ENCODE measurements at regions not wholly inside any gene's neighbourhood (a gene's known extent, or its start where the extent isn't known, plus 50 kb on each side); places are given as distances from the start of the nearest gene placed in this dataset.

DNA sequence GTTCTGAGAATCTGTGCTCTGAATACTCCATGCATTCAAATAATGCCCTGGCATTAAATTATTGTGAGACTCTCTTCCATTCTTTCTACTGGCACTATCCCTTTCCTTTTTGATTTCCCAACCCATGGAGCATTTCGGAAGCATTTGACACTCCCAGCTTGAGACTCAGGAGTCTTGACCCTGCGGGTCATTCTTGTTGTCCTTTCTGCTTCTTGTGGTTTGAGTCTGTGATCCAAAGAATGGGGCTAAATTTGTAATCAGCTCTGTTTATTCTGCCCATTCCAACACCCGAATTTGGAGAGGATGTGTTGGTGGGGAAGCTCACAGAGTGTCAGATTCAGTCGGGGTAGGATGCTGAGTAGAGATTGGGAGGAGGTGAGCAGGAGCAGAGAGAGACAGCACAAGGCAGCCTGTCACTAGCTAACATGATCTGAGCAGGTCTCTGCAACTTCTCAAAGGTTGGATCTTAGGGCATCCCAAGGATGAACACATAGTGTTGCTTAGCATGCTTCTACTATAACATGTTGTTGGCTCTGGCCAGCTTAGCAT, 80.4 kb upstream of the BMPER start:
- Histone ChIP-seq H3K4me1 (ENCODE audit: control insufficient read depth, insufficient read depth, low read length) (no peaks in the 10 kb centered on the region), H3K36me3 (ENCODE audit: control insufficient read depth, insufficient read depth, low read length) (no peaks in the 10 kb centered on the region), H3K27ac (ENCODE audit: low read length) (no peak overlapping the region), H3K9me3 (ENCODE audit: control insufficient read depth, insufficient read depth, low read depth, low read length) (no peaks in the 10 kb centered on the region), H3K4me3 (ENCODE audit: low read depth in 2 of 2, low read length in 2 of 2) (no peak overlapping the region), H3K27me3 (ENCODE audit: control insufficient read depth, insufficient read depth, low read length) (no peaks in the 10 kb centered on the region)
- intact Hi-C loops (cut with micrococcal nuclease; ENCODE audit: unreplicated experiment) (no loop called here), in situ Hi-C loops (cut with HindIII; ENCODE audit: low pct_unique_long_range_greater_than_20kb, low sequenced_read_pairs) (no loop called here)
- TF ChIP-seq TCF7L2 (IDR thresholded peaks at IDR 0.05; ENCODE audit: low read depth, low read length) (no peak), REST (IDR thresholded peaks at IDR 0.05; ENCODE audit: insufficient read depth in 1 of 2, low read depth in 2 of 2, low read length in 1 of 2) (no peak), POLR2AphosphoS5 (IDR thresholded peaks at IDR 0.05; ENCODE audit: low read depth, low read length) (no peak), SIN3A (IDR thresholded peaks at IDR 0.05; ENCODE audit: borderline replicate concordance, insufficient read depth, low read depth, low read length) (no peak)
- TF ChIP-seq, protein P1, sequence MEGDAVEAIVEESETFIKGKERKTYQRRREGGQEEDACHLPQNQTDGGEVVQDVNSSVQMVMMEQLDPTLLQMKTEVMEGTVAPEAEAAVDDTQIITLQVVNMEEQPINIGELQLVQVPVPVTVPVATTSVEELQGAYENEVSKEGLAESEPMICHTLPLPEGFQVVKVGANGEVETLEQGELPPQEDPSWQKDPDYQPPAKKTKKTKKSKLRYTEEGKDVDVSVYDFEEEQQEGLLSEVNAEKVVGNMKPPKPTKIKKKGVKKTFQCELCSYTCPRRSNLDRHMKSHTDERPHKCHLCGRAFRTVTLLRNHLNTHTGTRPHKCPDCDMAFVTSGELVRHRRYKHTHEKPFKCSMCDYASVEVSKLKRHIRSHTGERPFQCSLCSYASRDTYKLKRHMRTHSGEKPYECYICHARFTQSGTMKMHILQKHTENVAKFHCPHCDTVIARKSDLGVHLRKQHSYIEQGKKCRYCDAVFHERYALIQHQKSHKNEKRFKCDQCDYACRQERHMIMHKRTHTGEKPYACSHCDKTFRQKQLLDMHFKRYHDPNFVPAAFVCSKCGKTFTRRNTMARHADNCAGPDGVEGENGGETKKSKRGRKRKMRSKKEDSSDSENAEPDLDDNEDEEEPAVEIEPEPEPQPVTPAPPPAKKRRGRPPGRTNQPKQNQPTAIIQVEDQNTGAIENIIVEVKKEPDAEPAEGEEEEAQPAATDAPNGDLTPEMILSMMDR (IDR thresholded peaks at IDR 0.05) = no peak
- BruUV-seq (replicated peaks) = no TSS peak
- no peak for ATAC-seq
- POLR2A ChIA-PET = no interaction called here
- CTCF ChIA-PET = no interaction called here
- no peak for DNase-seq (ENCODE audit: low read depth, low spot score)

DNA sequence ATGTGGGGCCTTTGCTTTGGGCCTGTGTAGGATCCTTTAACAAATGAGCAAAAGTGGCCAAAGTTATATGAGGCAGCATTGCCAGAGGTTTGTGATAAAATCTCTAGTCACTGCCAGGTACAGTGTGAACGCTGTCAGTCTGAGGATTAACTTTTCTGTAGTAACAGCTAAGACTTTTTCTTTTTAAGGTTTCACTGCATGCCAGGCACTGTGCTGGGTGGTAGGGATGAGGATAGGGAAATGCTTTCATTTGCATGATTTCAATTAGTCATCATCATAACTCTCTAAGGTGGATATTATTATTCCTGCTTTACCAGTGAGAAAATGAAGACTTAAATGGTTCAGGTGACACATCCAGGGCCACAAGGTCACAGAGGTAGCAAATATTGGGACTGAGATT, 79.7 kb upstream of the BMPER start:
- no TSS peak for BruUV-seq (replicated peaks)
- intact Hi-C loops (cut with micrococcal nuclease; ENCODE audit: unreplicated experiment) = no loop called here

More for the DNA sequence above, 79.7 kb upstream of the BMPER start:
- ChIA-PET CTCF (no interaction called here), POLR2A (no interaction called here)
- Histone ChIP-seq H3K36me3 (ENCODE audit: control insufficient read depth, insufficient read depth, low read length) (no peaks in the 10 kb centered on the region), H3K27ac (ENCODE audit: low read length) (no peak overlapping the region), H3K4me1 (ENCODE audit: control insufficient read depth, insufficient read depth, low read length) (no peaks in the 10 kb centered on the region), H3K9me3 (ENCODE audit: control insufficient read depth, insufficient read depth, low read depth, low read length) (no peaks in the 10 kb centered on the region), H3K27me3 (ENCODE audit: control insufficient read depth, insufficient read depth, low read length) (no peaks in the 10 kb centered on the region), H3K4me3 (ENCODE audit: low read depth in 2 of 2, low read length in 2 of 2) (no peak overlapping the region)
- TF ChIP-seq SIN3A (IDR thresholded peaks at IDR 0.05; ENCODE audit: borderline replicate concordance, insufficient read depth, low read depth, low read length) (no peak), POLR2AphosphoS5 (IDR thresholded peaks at IDR 0.05; ENCODE audit: low read depth, low read length) (no peak), REST (IDR thresholded peaks at IDR 0.05; ENCODE audit: insufficient read depth in 1 of 2, low read depth in 2 of 2, low read length in 1 of 2) (no peak), TCF7L2 (IDR thresholded peaks at IDR 0.05; ENCODE audit: low read depth, low read length) (no peak)
- TF ChIP-seq, protein P1 (IDR thresholded peaks at IDR 0.05) = no peak
- ATAC-seq (no peak), DNase-seq (ENCODE audit: low read depth, low spot score) (no peak)
- in situ Hi-C loops (cut with HindIII; ENCODE audit: low pct_unique_long_range_greater_than_20kb, low sequenced_read_pairs) = no loop called here
